HEK293 (cell line): ENCODE measurements at regions not wholly inside any gene's neighbourhood (a gene's known extent, or its start where the extent isn't known, plus 50 kb on each side); places are given as distances from the start of the nearest gene placed in this dataset.

Source experiments
- AEBP2 ChIP-seq: fragments of 450-650 bp; formaldehyde crosslinking; IDR thresholded peaks from 2 replicates; pipeline ENCODE4 v1.5.1; 2016; ENCODE audit warnings: missing biosample characterization, missing genetic modification characterization, borderline replicate concordance
- ZNF341 ChIP-seq: fragments of 450-650 bp; formaldehyde crosslinking; IDR thresholded peaks from 2 replicates; pipeline ENCODE4; 2016; ENCODE audit warnings: low read depth, missing biosample characterization, missing genetic modification characterization
- ZNF626 ChIP-seq: fragments of 450-650 bp; sonication (Bioruptor Pico); formaldehyde crosslinking; IDR thresholded peaks from 2 replicates; pipeline ENCODE4 v1.5.1; 2018; ENCODE audit warnings: missing biosample characterization, missing genetic modification characterization, inconsistent platforms
- ZSCAN16 ChIP-seq: fragments of 450-650 bp; formaldehyde crosslinking; IDR thresholded peaks from 2 replicates; pipeline ENCODE4 v1.5.1; 2016; ENCODE audit warnings: missing biosample characterization, missing genetic modification characterization
- TF ChIP-seq, protein P1 (sequence below): fragments of 450-650 bp; formaldehyde crosslinking; IDR thresholded peaks from 2 replicates; pipeline ENCODE4 v1.5.1; 2016; ENCODE audit warnings: missing biosample characterization, missing genetic modification characterization
- TF ChIP-seq, protein P2 (sequence below): fragments of 450-650 bp; formaldehyde crosslinking; IDR thresholded peaks from 2 replicates; pipeline ENCODE4 v1.5.1; 2016; ENCODE audit warnings: missing biosample characterization, missing genetic modification characterization
- TF ChIP-seq, protein P3 (sequence below): fragments of 450-650 bp; IDR thresholded peaks from 2 replicates; pipeline ENCODE4 v1.5.1; 2018; ENCODE audit warnings: missing biosample characterization, mild to moderate bottlenecking, missing genetic modification characterization
- TF ChIP-seq, protein P4 (sequence below): sonication (generic); formaldehyde crosslinking; IDR thresholded peaks from 2 replicates; pipeline ENCODE4 v1.8.1; 2022; ENCODE audit warnings: mild to moderate bottlenecking, moderate library complexity, missing genetic modification reagents

- TF ChIP-seq ZSCAN16 (tag by site-specific recombination) (no peak), ZNF341 (tag by site-specific recombination) (no peak), ZNF626 (tag by site-specific recombination) (no peak), AEBP2 (tag by site-specific recombination) (no peak)
- TF ChIP-seq, protein P1, sequence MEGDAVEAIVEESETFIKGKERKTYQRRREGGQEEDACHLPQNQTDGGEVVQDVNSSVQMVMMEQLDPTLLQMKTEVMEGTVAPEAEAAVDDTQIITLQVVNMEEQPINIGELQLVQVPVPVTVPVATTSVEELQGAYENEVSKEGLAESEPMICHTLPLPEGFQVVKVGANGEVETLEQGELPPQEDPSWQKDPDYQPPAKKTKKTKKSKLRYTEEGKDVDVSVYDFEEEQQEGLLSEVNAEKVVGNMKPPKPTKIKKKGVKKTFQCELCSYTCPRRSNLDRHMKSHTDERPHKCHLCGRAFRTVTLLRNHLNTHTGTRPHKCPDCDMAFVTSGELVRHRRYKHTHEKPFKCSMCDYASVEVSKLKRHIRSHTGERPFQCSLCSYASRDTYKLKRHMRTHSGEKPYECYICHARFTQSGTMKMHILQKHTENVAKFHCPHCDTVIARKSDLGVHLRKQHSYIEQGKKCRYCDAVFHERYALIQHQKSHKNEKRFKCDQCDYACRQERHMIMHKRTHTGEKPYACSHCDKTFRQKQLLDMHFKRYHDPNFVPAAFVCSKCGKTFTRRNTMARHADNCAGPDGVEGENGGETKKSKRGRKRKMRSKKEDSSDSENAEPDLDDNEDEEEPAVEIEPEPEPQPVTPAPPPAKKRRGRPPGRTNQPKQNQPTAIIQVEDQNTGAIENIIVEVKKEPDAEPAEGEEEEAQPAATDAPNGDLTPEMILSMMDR (tag by site-specific recombination) = no peak
- TF ChIP-seq, protein P2, sequence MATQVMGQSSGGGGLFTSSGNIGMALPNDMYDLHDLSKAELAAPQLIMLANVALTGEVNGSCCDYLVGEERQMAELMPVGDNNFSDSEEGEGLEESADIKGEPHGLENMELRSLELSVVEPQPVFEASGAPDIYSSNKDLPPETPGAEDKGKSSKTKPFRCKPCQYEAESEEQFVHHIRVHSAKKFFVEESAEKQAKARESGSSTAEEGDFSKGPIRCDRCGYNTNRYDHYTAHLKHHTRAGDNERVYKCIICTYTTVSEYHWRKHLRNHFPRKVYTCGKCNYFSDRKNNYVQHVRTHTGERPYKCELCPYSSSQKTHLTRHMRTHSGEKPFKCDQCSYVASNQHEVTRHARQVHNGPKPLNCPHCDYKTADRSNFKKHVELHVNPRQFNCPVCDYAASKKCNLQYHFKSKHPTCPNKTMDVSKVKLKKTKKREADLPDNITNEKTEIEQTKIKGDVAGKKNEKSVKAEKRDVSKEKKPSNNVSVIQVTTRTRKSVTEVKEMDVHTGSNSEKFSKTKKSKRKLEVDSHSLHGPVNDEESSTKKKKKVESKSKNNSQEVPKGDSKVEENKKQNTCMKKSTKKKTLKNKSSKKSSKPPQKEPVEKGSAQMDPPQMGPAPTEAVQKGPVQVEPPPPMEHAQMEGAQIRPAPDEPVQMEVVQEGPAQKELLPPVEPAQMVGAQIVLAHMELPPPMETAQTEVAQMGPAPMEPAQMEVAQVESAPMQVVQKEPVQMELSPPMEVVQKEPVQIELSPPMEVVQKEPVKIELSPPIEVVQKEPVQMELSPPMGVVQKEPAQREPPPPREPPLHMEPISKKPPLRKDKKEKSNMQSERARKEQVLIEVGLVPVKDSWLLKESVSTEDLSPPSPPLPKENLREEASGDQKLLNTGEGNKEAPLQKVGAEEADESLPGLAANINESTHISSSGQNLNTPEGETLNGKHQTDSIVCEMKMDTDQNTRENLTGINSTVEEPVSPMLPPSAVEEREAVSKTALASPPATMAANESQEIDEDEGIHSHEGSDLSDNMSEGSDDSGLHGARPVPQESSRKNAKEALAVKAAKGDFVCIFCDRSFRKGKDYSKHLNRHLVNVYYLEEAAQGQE = no peak
- TF ChIP-seq, protein P3, sequence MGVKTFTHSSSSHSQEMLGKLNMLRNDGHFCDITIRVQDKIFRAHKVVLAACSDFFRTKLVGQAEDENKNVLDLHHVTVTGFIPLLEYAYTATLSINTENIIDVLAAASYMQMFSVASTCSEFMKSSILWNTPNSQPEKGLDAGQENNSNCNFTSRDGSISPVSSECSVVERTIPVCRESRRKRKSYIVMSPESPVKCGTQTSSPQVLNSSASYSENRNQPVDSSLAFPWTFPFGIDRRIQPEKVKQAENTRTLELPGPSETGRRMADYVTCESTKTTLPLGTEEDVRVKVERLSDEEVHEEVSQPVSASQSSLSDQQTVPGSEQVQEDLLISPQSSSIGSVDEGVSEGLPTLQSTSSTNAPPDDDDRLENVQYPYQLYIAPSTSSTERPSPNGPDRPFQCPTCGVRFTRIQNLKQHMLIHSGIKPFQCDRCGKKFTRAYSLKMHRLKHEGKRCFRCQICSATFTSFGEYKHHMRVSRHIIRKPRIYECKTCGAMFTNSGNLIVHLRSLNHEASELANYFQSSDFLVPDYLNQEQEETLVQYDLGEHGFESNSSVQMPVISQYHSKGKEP = no peak
- TF ChIP-seq, protein P4, sequence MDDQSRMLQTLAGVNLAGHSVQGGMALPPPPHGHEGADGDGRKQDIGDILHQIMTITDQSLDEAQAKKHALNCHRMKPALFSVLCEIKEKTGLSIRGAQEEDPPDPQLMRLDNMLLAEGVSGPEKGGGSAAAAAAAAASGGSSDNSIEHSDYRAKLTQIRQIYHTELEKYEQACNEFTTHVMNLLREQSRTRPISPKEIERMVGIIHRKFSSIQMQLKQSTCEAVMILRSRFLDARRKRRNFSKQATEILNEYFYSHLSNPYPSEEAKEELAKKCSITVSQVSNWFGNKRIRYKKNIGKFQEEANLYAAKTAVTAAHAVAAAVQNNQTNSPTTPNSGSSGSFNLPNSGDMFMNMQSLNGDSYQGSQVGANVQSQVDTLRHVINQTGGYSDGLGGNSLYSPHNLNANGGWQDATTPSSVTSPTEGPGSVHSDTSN (CRISPR knock-in tag) = no peak
Measured at GRCh38 chr3:156030723-156031122, 89.7 kb upstream of the KCNAB1 start.
